ENCODE measurements at regions not wholly inside any gene's neighbourhood (a gene's known extent, or its start where the extent isn't known, plus 50 kb on each side); places are given as distances from the start of the nearest gene placed in this dataset.

GRCh38 chr22:44594951-44595350 is 96.9 kb upstream of the RTL6 start:
- H3K27ac ChIP-seq, result no peak overlapping the region
- no peak for TF ChIP-seq ZFX (IDR thresholded peaks at IDR 0.05)

- H3K27ac ChIP-seq, result no peak overlapping the region
- TF ChIP-seq CTCF (conservative IDR thresholded peaks at IDR 0.05) (no peak), ZFX (IDR thresholded peaks at IDR 0.05) (no peak)
These were observed 94.8 kb upstream of the RTL6 start for GRCh38 chr22:44592824-44593148.

- no peak for TF ChIP-seq CTCF (conservative IDR thresholded peaks at IDR 0.05)
- no peak overlapping the region for H3K27ac ChIP-seq
These were observed 94.2 kb upstream of the RTL6 start for GRCh38 chr22:44592126-44592823.

- TF ChIP-seq CTCF (conservative IDR thresholded peaks at IDR 0.05) (no peak), ZFX (IDR thresholded peaks at IDR 0.05) (no peak)
- H3K27ac ChIP-seq, result no peak overlapping the region
These were observed 93.2 kb upstream of the RTL6 start for GRCh38 chr22:44591146-44591790.

- H3K27ac ChIP-seq, result no peak overlapping the region
- TF ChIP-seq ZFX (IDR thresholded peaks at IDR 0.05), result no peak
- TF ChIP-seq CTCF (conservative IDR thresholded peaks at IDR 0.05), result no peak
These were observed 92.3 kb upstream of the RTL6 start for GRCh38 chr22:44590291-44590690.

GRCh38 chr22:44589831-44590230 is 91.8 kb upstream of the RTL6 start:
- TF ChIP-seq ZFX (IDR thresholded peaks at IDR 0.05), result no peak
- TF ChIP-seq CTCF (conservative IDR thresholded peaks at IDR 0.05), result no peak
- no peak overlapping the region for H3K27ac ChIP-seq

- H3K27ac ChIP-seq, result no peak overlapping the region
- TF ChIP-seq ZFX (IDR thresholded peaks at IDR 0.05), result no peak
- no peak for TF ChIP-seq CTCF (conservative IDR thresholded peaks at IDR 0.05)
These were observed 90.3 kb upstream of the RTL6 start for GRCh38 chr22:44588348-44588747.
